SU-DHL-6 (cell line): ENCODE measurements at regions not wholly inside any gene's neighbourhood (a gene's known extent, or its start where the extent isn't known, plus 50 kb on each side); places are given as distances from the start of the nearest gene placed in this dataset.

ENCODE experiments used
- H2AFZ ChIP-seq: fragments of 200-600 bp; sonication (generic); 2 replicates; pipeline ENCODE4 v1.6.1; 2014; ENCODE audit warnings: low read depth, mild to moderate bottlenecking, moderate library complexity, mixed read lengths, antibody characterized with exemption, low read length; ENCODE audit not compliant: severe bottlenecking
- H3F3A ChIP-seq: fragments of 200-600 bp; shearing (Covaris generic); 2 replicates; pipeline ENCODE4 v1.6.0; 2016; ENCODE audit warnings: antibody characterized with exemption, mild to moderate bottlenecking; ENCODE audit not compliant: insufficient read depth
- H3K27ac ChIP-seq: fragments of 200-600 bp; sonication (generic); 2 replicates; pipeline ENCODE4 v1.5.1; 2016; ENCODE audit warnings: low read depth, mild to moderate bottlenecking, low read length, moderate library complexity, mixed read lengths
- H3K27me3 ChIP-seq: fragments of 200-600 bp; sonication (generic), shearing (Covaris generic); 2 replicates; pipeline ENCODE4 v1.6.0; 2014; ENCODE audit warnings: mild to moderate bottlenecking, low read length
- H3K36me3 ChIP-seq: fragments of 200-600 bp; sonication (generic); 2 replicates; pipeline ENCODE4 v1.6.1; 2014; ENCODE audit warnings: mild to moderate bottlenecking, low read length, mixed read lengths
- H3K4me2 ChIP-seq: fragments of 300-600, 200-600 bp; shearing (Covaris generic), sonication (generic); 2 replicates; pipeline ENCODE4 v1.6.0; 2014; ENCODE audit warnings: low read length, low read depth, mild to moderate bottlenecking; ENCODE audit not compliant: poor library complexity, severe bottlenecking
- H3K4me3 ChIP-seq: fragments of 200-600 bp; sonication (generic); 2 replicates; pipeline ENCODE4 v1.5.1; 2014; ENCODE audit warnings: antibody characterized with exemption, low read length, mild to moderate bottlenecking, mixed read lengths; ENCODE audit not compliant: insufficient read depth, poor library complexity, severe bottlenecking
- H3K79me2 ChIP-seq: fragments of 200-600 bp; sonication (generic); 2 replicates; pipeline ENCODE4 v1.6.1; 2014; ENCODE audit warnings: mild to moderate bottlenecking, low read length, moderate library complexity; ENCODE audit not compliant: insufficient read depth
- H3K9ac ChIP-seq: fragments of 200-600 bp; sonication (generic); 2 replicates; pipeline ENCODE4 v1.7.0; 2014; ENCODE audit warnings: mild to moderate bottlenecking, low read length
- H3K9me2 ChIP-seq: fragments of 200-600 bp; sonication (generic); replicated peaks from 2 replicates; pipeline ENCODE4 v1.6.1; 2014; ENCODE audit warnings: low read length; ENCODE audit not compliant: insufficient read depth
- H3K9me3 ChIP-seq: fragments of 200-600 bp; sonication (generic); 2 replicates; pipeline ENCODE4 v1.6.1; 2014; ENCODE audit warnings: low read length, mixed read lengths; ENCODE audit not compliant: insufficient read depth
- H4K20me1 ChIP-seq: fragments of 200-600 bp; sonication (generic); 2 replicates; pipeline ENCODE4 v1.6.1; 2014; ENCODE audit warnings: low read depth, mild to moderate bottlenecking, antibody characterized with exemption, low read length, moderate library complexity, mixed read lengths
- CTCF ChIP-seq: fragments of 200-600 bp; sonication (generic); IDR thresholded peaks from one replicate; pipeline ENCODE4 v1.5.1; 2017; ENCODE audit warnings: antibody characterized with exemption, mild to moderate bottlenecking, low read length, moderate library complexity; ENCODE audit not compliant: insufficient read depth, poor library complexity, severe bottlenecking
- EZH2phosphoT487 ChIP-seq: fragments of 200-600 bp; sonication (generic), shearing (Covaris generic); conservative IDR thresholded peaks from 2 replicates; pipeline ENCODE4 v1.6.1; 2018; ENCODE audit warnings: mild to moderate bottlenecking, antibody characterized with exemption, low read length, moderate library complexity, mixed read lengths

DNA sequence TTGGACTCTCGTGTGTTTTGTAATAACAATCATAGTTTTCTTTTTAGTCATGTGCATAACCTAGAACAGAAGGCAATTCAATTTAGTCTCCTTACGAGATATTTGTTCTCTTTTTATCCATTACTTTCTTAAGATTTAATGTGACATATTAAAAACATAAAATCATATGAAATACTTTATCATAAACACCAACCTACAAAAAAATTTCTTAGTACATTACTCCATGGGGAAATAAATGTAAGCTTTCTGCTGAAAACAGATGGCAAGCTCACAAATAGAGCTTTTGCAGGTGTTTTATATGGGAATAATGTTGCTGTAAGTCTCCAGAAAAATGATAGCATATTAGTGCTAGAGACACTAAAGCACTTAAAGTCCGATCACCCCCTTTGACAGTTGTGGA is 1035.2 kb upstream of the ARRDC3 start:
- Histone ChIP-seq H3K4me2 (no peak overlapping the region), H3K27me3 (no peaks in the 10 kb centered on the region), H4K20me1 (no peaks in the 10 kb centered on the region), H3K79me2 (no peaks in the 10 kb centered on the region), H3K9me3 (0 out of 2 replicates have a peak, but pooled peaks cover 12% of the 10 kb centered on the region), H3K9ac (no peak overlapping the region), H3K36me3 (no peaks in the 10 kb centered on the region), H3K9me2 (no peaks in the 10 kb centered on the region), H3K27ac (no peak overlapping the region), H2AFZ (no peak overlapping the region), H3F3A (no peaks in the 10 kb centered on the region), H3K4me3 (no peak overlapping the region)
- no peak for TF ChIP-seq EZH2phosphoT487
- TF ChIP-seq CTCF = no peak

DNA sequence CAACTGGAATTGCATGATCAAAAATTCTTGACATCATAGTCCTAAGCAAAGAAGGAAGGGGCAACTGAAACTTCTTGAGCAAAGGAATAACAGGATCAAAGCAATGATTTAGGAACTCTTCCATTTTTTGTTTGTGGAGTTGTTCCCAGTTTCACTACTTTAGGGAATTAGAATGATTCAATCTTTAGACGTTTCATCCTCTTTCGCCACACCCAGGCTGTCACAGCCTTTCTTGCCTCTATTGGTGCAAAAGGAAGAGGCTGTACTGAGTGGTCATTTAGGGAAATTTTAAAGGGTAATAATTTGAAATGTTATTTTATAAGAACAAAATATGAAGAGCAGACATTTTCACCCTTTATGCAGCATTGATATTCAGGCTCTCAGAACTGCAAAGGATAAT is 1026.0 kb upstream of the ARRDC3 start:
- no peaks in the 10 kb centered on the region for H3K27me3 ChIP-seq
- no peak overlapping the region for H3K4me3 ChIP-seq
- no peak overlapping the region for H3K4me2 ChIP-seq
- TF ChIP-seq EZH2phosphoT487 (no peak), CTCF (no peak)
- no peak overlapping the region for H3K27ac ChIP-seq
- H3K9ac ChIP-seq = no peak overlapping the region
- H3K79me2 ChIP-seq = no peaks in the 10 kb centered on the region
- H3F3A ChIP-seq = no peaks in the 10 kb centered on the region
- H2AFZ ChIP-seq = no peak overlapping the region
- H3K36me3 ChIP-seq = no peaks in the 10 kb centered on the region
- no peaks in the 10 kb centered on the region for H4K20me1 ChIP-seq
- no peaks in the 10 kb centered on the region for H3K9me3 ChIP-seq
- no peaks in the 10 kb centered on the region for H3K9me2 ChIP-seq

- Histone ChIP-seq H3K36me3 (no peaks in the 10 kb centered on the region), H2AFZ (no peak overlapping the region), H3K9me3 (no peaks in the 10 kb centered on the region), H3K79me2 (no peaks in the 10 kb centered on the region), H3K4me2 (no peak overlapping the region), H3F3A (no peaks in the 10 kb centered on the region), H4K20me1 (no peaks in the 10 kb centered on the region), H3K4me3 (no peak overlapping the region), H3K9me2 (no peaks in the 10 kb centered on the region), H3K27me3 (no peaks in the 10 kb centered on the region), H3K27ac (no peak overlapping the region), H3K9ac (no peak overlapping the region)
- no peak for TF ChIP-seq EZH2phosphoT487
- no peak for TF ChIP-seq CTCF
Measured at GRCh38 chr5:92402956-92403702, 1020.0 kb upstream of the ARRDC3 start.
